HCT116 (cell line): ENCODE measurements at regions not wholly inside any gene's neighbourhood (a gene's known extent, or its start where the extent isn't known, plus 50 kb on each side); places are given as distances from the start of the nearest gene placed in this dataset.

Experiments
- ATAC-seq: fragments of 200-7000 bp; cut with Tn5 transposase; 2 replicates; pipeline ENCODE4 v1.9.1; 2020; ENCODE audit warnings: mild to moderate bottlenecking, moderate library complexity
- BruUV-seq: library from RNA; stranded (reverse); fragments of 400-500 nt; replicated peaks from 2 replicates; lab custom pipeline; 2021; lab: Mats Ljungman, UMichigan
- CTCF ChIA-PET: fragments of 300-600 bp; sonication (Branson Sonifier 250); formaldehyde crosslinking; loops from one replicate; lab custom pipeline; 2021; ENCODE audit warnings: antibody characterized with exemption; lab: Charles Lee
- POLR2A ChIA-PET: fragments of 300-600, 350-600 bp; sonication (Branson Sonifier 250); formaldehyde crosslinking; loops from one replicate; lab custom pipeline; 2021; ENCODE audit warnings: antibody characterized with exemption; lab: Charles Lee
- RAD21 ChIA-PET, 2 experiments: fragments of 300-600 bp; sonication (Branson Sonifier 250); formaldehyde crosslinking; loops; one replicate each; lab custom pipeline; 2023; ENCODE audit warnings: low total read pairs in 2 of 2; ENCODE audit not compliant: uncharacterized antibody in 2 of 2, unreplicated experiment in 2 of 2, low non-redundant PET in 1 of 2; lab: Charles Lee
- DNase-seq: peaks from one replicate; pipeline ENCODE4 v3.0.0-alpha.2; 2010; ENCODE audit warnings: low read depth, low spot score
- H2AFZ ChIP-seq: fragments of 200-600 bp; shearing (Covaris generic), sonication (generic); 2 replicates; pipeline ENCODE4 v1.6.1; 2017; ENCODE audit warnings: low read depth, mixed run types, mixed read lengths, antibody characterized with exemption, low read length; ENCODE audit not compliant: poor library complexity, severe bottlenecking
- H3K27ac ChIP-seq: 2 replicates; pipeline ENCODE4 v1.5.1; 2012; ENCODE audit warnings: low read depth, low read length
- H3K27me3 ChIP-seq: fragments of 200-600 bp; sonication (generic); 2 replicates; pipeline ENCODE4 v1.6.1; 2016; ENCODE audit warnings: mixed run types, low read length, mixed read lengths; ENCODE audit not compliant: insufficient read depth
- H3K36me3 ChIP-seq, 2 experiments: fragments of 200-500 bp in 1 of 2; fragments of 200-600 bp in 1 of 2; sonication (Bioruptor generic) in 1 of 2; sonication (generic) in 1 of 2; 2 replicates each; pipeline versions ENCODE4 v1.5.1 to v1.6.1; 2014 to 2016; ENCODE audit warnings: low read length in 2 of 2, inconsistent platforms in 1 of 2, mixed read lengths in 1 of 2, mixed run types in 1 of 2; ENCODE audit not compliant: insufficient read depth in 2 of 2, control insufficient read depth in 1 of 2
- H3K4me1 ChIP-seq, 2 experiments: fragments of 200-600 bp in 1 of 2; sonication (generic) in 1 of 2; 2 replicates each; pipeline versions ENCODE4 v1.5.1 to v1.6.1; 2012 to 2017; ENCODE audit warnings: low read length in 2 of 2, inconsistent platforms in 1 of 2, mild to moderate bottlenecking in 1 of 2, mixed read lengths in 1 of 2, mixed run types in 1 of 2, moderate library complexity in 1 of 2; ENCODE audit not compliant: insufficient read depth in 2 of 2, control insufficient read depth in 1 of 2
- H3K4me2 ChIP-seq: fragments of 200-600 bp; sonication (generic); 2 replicates; pipeline ENCODE4 v1.6.1; 2017; ENCODE audit warnings: mixed run types, low read length, mixed read lengths
- H3K4me3 ChIP-seq, 2 experiments: fragments of 200-600 bp in 1 of 2; sonication (generic) in 1 of 2; replicated peaks in 1 of 2; 2 replicates each; pipeline ENCODE4 v1.5.1; 2011 to 2016; ENCODE audit warnings: low read length in 2 of 2, control low read depth in 1 of 2, low read depth in 1 of 2, mild to moderate bottlenecking in 1 of 2, mixed read lengths in 1 of 2, mixed run types in 1 of 2
- H3K79me2 ChIP-seq: fragments of 200-600 bp; sonication (generic); 2 replicates; pipeline ENCODE4 v1.6.1; 2017; ENCODE audit warnings: mild to moderate bottlenecking, mixed run types, low read length, moderate library complexity, mixed read lengths; ENCODE audit not compliant: insufficient read depth
- H3K9ac ChIP-seq: fragments of 200-600 bp; sonication (generic); 2 replicates; pipeline ENCODE4 v1.6.1; 2016; ENCODE audit warnings: low read length, mixed read lengths
- H3K9me2 ChIP-seq: fragments of 200-600 bp; sonication (generic), shearing (Covaris generic); 2 replicates; pipeline ENCODE4 v1.6.1; 2017; ENCODE audit warnings: mixed run types, mild to moderate bottlenecking, moderate library complexity; ENCODE audit not compliant: insufficient read depth
- H3K9me3 ChIP-seq, 2 experiments: fragments of 200-500 bp in 1 of 2; fragments of 200-600 bp in 1 of 2; sonication (Bioruptor generic) in 1 of 2; sonication (generic) in 1 of 2; 2 replicates each; pipeline ENCODE4 v1.6.1; 2014 to 2017; ENCODE audit warnings: low read length in 2 of 2, mixed read lengths in 2 of 2, inconsistent platforms in 1 of 2, low read depth in 1 of 2, mild to moderate bottlenecking in 1 of 2, mixed run types in 1 of 2, moderate library complexity in 1 of 2; ENCODE audit not compliant: control insufficient read depth in 1 of 2, insufficient read depth in 1 of 2
- H4K20me1 ChIP-seq: fragments of 200-600 bp; sonication (generic), shearing (Covaris generic); 2 replicates; pipeline ENCODE4 v1.6.1; 2017; ENCODE audit warnings: mixed run types, mild to moderate bottlenecking, moderate library complexity; ENCODE audit not compliant: insufficient read depth
- CEBPB ChIP-seq: IDR thresholded peaks from 2 replicates; pipeline ENCODE4 v1.6.1; 2012; ENCODE audit warnings: low read depth
- CTCF ChIP-seq, 3 experiments: fragments of 200-600 bp in 1 of 3; sonication (generic) in 1 of 3; IDR thresholded peaks in 2 of 3; conservative IDR thresholded peaks in 1 of 3; 2 replicates each; pipeline ENCODE4 v1.5.1; 2012 to 2017; ENCODE audit warnings: low read depth in 2 of 3, low read length in 2 of 3, antibody characterized with exemption in 1 of 3, borderline replicate concordance in 1 of 3, control low read depth in 1 of 3, mild to moderate bottlenecking in 1 of 3, mixed read lengths in 1 of 3, mixed run types in 1 of 3, moderate library complexity in 1 of 3; ENCODE audit not compliant: insufficient read depth in 1 of 3
- EZH2 ChIP-seq: fragments of 200-600 bp; sonication (generic); IDR thresholded peaks from 2 replicates; pipeline ENCODE4 v1.6.1; 2017; ENCODE audit warnings: antibody characterized with exemption, mixed run types
- EZH2phosphoT487 ChIP-seq: fragments of 200-600 bp; IDR thresholded peaks from 2 replicates; pipeline ENCODE4 v1.6.1; 2018; ENCODE audit warnings: antibody characterized with exemption, borderline replicate concordance
- JUND ChIP-seq: IDR thresholded peaks from 2 replicates; pipeline ENCODE4 v1.6.1; 2012
- POLR2A ChIP-seq: IDR thresholded peaks from 2 replicates; pipeline ENCODE4 v1.7.0; 2011; ENCODE audit warnings: borderline replicate concordance; ENCODE audit not compliant: insufficient read depth, insufficient read length; ENCODE audit errors: extremely low read depth
- POLR2AphosphoS5 ChIP-seq: IDR thresholded peaks from 2 replicates; pipeline ENCODE4 v1.6.1; 2011; ENCODE audit warnings: mild to moderate bottlenecking, low read depth, low read length, moderate library complexity
- SIN3A ChIP-seq: IDR thresholded peaks from 2 replicates; pipeline ENCODE4 v1.6.1; 2012; ENCODE audit warnings: low read depth
- SP1 ChIP-seq: IDR thresholded peaks from 2 replicates; pipeline ENCODE4 v1.6.1; 2012; ENCODE audit warnings: low read depth
- TCF7L2 ChIP-seq: IDR thresholded peaks from 2 replicates; pipeline ENCODE4 v1.7.0; 2011; ENCODE audit warnings: borderline replicate concordance, inconsistent platforms; ENCODE audit not compliant: insufficient read depth, insufficient read length; ENCODE audit errors: extremely low read depth
- YY1 ChIP-seq: IDR thresholded peaks from 2 replicates; pipeline ENCODE4 v1.6.1; 2011; ENCODE audit warnings: low read length, low read depth, moderate library complexity, mild to moderate bottlenecking; ENCODE audit not compliant: insufficient replicate concordance; ENCODE audit errors: extremely low read depth
- ZBTB33 ChIP-seq: IDR thresholded peaks from 2 replicates; pipeline ENCODE4 v1.6.1; 2011; ENCODE audit warnings: mild to moderate bottlenecking, low read length, moderate library complexity; ENCODE audit not compliant: insufficient replicate concordance; ENCODE audit errors: extremely low read depth
- ZFX ChIP-seq: fragments of 450-650 bp; IDR thresholded peaks from 2 replicates; pipeline ENCODE4 v1.6.1; 2017
- ZNF274 ChIP-seq: fragments of 200-500 bp; sonication (Bioruptor generic); IDR thresholded peaks from 2 replicates; pipeline ENCODE4 v1.6.1; 2014; ENCODE audit warnings: mild to moderate bottlenecking, low read depth, low read length, inconsistent platforms
- intact Hi-C: fragments of 100-400 bp; cut with micrococcal nuclease; formaldehyde crosslinking; loops from 2 replicates; pipeline ENCODE4 v1.10.0; 2022
- TF ChIP-seq, protein P1 (sequence below): IDR thresholded peaks from 2 replicates; pipeline ENCODE4 v1.6.1; 2012; ENCODE audit warnings: low read depth

DNA sequence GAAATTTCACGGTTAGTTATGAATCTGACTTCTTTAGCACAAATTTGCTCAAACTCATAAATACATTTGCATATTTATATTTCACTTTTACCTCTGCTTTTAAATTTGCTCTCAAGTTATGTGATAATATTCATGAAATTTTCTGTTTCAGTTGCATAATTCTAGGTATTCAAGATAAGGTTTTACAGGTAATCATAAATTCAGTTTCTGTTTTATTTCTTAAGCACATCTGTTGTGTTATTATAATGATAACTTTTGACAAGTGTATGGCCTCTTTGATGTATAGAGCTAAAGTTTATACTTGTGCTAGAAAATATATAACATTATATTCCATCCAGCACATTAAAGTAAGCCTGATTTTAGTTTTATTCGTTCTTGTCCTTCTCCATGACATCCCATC is 308.1 kb downstream of the SLC7A11 start:
- ATAC-seq (no peak), DNase-seq (no peak)
- Histone ChIP-seq H3K36me3 (no peaks in the 10 kb centered on the region), H3K9me3 (no peaks in the 10 kb centered on the region), H3K79me2 (no peaks in the 10 kb centered on the region), H3K4me3 (no peak overlapping the region), H3K27ac (no peak overlapping the region), H3K4me2 (no peak overlapping the region), H3K9ac (no peak overlapping the region), H3K9me2 (no peaks in the 10 kb centered on the region), H3K4me1 (no peaks in the 10 kb centered on the region), H2AFZ (no peak overlapping the region), H4K20me1 (no peaks in the 10 kb centered on the region), H3K27me3 (no peaks in the 10 kb centered on the region)
- TF ChIP-seq EZH2: no peak
- no peak for TF ChIP-seq ZFX
- TF ChIP-seq CEBPB: no peak
- no peak for TF ChIP-seq YY1
- no peak for TF ChIP-seq SP1
- TF ChIP-seq POLR2A: no peak
- no peak for TF ChIP-seq CTCF (IDR thresholded peaks at IDR 0.05 in 2 of 3, conservative IDR thresholded peaks at IDR 0.05 in 1 of 3; ENCODE audit: borderline replicate concordance in 1 of 3, insufficient read depth in 1 of 3, low read depth in 2 of 3, low read length in 2 of 3)
- no peak for TF ChIP-seq TCF7L2
- TF ChIP-seq, protein P1, sequence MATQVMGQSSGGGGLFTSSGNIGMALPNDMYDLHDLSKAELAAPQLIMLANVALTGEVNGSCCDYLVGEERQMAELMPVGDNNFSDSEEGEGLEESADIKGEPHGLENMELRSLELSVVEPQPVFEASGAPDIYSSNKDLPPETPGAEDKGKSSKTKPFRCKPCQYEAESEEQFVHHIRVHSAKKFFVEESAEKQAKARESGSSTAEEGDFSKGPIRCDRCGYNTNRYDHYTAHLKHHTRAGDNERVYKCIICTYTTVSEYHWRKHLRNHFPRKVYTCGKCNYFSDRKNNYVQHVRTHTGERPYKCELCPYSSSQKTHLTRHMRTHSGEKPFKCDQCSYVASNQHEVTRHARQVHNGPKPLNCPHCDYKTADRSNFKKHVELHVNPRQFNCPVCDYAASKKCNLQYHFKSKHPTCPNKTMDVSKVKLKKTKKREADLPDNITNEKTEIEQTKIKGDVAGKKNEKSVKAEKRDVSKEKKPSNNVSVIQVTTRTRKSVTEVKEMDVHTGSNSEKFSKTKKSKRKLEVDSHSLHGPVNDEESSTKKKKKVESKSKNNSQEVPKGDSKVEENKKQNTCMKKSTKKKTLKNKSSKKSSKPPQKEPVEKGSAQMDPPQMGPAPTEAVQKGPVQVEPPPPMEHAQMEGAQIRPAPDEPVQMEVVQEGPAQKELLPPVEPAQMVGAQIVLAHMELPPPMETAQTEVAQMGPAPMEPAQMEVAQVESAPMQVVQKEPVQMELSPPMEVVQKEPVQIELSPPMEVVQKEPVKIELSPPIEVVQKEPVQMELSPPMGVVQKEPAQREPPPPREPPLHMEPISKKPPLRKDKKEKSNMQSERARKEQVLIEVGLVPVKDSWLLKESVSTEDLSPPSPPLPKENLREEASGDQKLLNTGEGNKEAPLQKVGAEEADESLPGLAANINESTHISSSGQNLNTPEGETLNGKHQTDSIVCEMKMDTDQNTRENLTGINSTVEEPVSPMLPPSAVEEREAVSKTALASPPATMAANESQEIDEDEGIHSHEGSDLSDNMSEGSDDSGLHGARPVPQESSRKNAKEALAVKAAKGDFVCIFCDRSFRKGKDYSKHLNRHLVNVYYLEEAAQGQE: no peak
- no peak for TF ChIP-seq ZNF274
- no peak for TF ChIP-seq JUND
- no peak for TF ChIP-seq SIN3A
- no peak for TF ChIP-seq ZBTB33
- no peak for TF ChIP-seq POLR2AphosphoS5
- TF ChIP-seq EZH2phosphoT487: no peak
- ChIA-PET RAD21 (no interaction called here), CTCF (no interaction called here), POLR2A (no interaction called here)
- intact Hi-C loops: no loop called here
- BruUV-seq: no TSS peak
